ENCODE measurements at regions not wholly inside any gene's neighbourhood (a gene's known extent, or its start where the extent isn't known, plus 50 kb on each side); places are given as distances from the start of the nearest gene placed in this dataset.
"Not testable (repeated sequence)": the region's sequence is repeated elsewhere in the genome, so short reads cannot be mapped to it uniquely, and the experiment has no call there.

DNA sequence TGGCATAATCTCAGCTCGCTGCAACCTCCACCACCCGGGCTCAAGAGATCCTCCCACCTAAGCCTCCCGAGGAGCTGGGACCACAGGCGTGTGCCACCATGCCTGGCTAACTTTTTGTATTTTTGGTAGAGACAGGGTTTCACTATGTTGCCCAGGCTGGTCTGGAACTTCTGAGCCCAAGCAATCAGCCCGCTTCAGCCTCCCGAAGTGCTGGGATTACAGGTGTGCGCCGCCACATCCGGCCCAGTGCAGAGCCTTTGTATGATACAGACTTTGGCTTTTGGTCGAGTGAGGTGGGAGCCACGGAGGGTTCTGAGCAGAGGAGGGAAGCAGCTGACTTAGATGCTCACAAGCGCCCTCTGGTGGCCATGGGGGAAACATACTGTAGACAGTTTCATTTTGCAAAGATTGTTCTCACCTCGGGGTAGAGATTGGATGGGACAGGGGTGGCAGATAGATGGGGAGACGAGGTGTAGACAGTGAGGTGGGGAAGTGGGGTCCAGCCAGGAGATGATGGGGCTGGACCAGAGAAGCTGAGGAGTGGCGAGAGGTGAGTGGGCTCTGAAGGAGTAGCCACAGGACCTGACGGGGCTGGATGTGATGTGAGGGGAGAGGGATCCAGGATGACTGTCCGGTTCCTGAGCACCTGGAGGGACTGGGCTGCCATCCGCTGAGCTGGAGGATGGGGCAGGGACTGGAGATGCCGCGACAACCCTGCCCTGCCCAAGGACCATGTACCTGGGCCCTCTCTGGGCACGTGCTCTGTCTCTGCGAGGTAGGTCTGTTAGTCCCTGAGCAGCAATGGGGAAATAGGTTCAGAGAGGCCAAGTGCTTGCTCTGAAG lies 105.1 kb downstream of the CRLF3 start:
- H3K4me3 Mint-ChIP-seq; POLR2A ChIA-PET; H3K9me3 Mint-ChIP-seq; H3K27me3 Mint-ChIP-seq; H3K36me3 Mint-ChIP-seq (ENCODE audit: low read depth): not testable (repeated sequence)
- Mint-ChIP-seq H3K4me1 (peaks cover 12% of the 10 kb centered on the region), H3K27ac (peak overlapping the region; percentile 4)
- DNase-seq, result peak; percentile 85
- CTCF ChIA-PET, result interaction anchor here (1.0 kb wide), 2 partner anchors 13 to 242 kb away, joined by 3 to 4 read pairs; partner anchors contain the start of gene GOSR1

DNA sequence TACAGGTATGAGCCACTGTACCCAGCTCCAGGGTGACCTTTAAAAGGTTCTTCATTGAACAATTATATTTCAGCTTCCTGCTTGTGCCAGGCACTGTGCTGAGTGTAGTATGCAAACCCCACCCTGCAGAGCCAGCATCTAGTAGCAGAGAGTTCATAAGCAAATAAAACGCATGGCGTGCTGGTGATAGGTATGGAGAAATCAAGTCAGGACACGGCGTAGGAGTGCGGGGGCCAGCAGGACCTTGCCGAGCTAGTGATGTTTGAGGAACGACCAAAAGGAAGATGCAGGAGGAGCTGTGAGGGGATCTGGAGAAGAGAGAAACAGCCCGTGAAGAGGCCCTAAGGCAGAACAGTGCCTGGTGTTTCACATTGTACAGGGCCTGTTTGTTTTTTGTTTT lies 105.8 kb downstream of the CRLF3 start:
- H3K9me3 Mint-ChIP-seq; H3K4me3 Mint-ChIP-seq; H3K27me3 Mint-ChIP-seq; DNase-seq; H3K36me3 Mint-ChIP-seq (ENCODE audit: low read depth); H3K27ac Mint-ChIP-seq; POLR2A ChIA-PET: not testable (repeated sequence)
- CTCF ChIA-PET, result interaction anchor here (1.0 kb wide), 1 partner anchor 13 kb away, joined by 3 read pairs; no protein-coding TSS in a partner anchor
- peaks cover 12% of the 10 kb centered on the region for H3K4me1 Mint-ChIP-seq

DNA sequence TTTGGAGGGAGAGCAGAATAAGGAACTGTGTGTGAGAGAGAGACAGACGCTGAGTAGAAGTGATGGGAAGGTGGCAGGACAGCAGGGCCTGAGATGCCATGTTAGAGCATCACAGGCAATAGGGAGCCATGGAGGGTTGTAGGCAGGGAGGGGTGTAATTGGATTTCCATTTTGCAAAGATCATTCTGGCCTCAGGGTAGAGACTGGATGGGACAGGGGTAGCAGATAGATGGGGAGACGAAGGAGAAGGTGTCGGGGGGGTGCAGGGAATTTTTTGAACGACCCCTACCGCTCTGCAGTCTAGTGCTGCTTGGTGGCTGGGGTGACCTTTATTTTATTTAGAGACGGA lies 106.4 kb downstream of the CRLF3 start:
- H3K27me3 Mint-ChIP-seq; H3K36me3 Mint-ChIP-seq (ENCODE audit: low read depth); H3K9me3 Mint-ChIP-seq; POLR2A ChIA-PET; CTCF ChIA-PET; H3K27ac Mint-ChIP-seq; DNase-seq; H3K4me3 Mint-ChIP-seq: not testable (repeated sequence)
- peaks cover 12% of the 10 kb centered on the region for H3K4me1 Mint-ChIP-seq

DNA sequence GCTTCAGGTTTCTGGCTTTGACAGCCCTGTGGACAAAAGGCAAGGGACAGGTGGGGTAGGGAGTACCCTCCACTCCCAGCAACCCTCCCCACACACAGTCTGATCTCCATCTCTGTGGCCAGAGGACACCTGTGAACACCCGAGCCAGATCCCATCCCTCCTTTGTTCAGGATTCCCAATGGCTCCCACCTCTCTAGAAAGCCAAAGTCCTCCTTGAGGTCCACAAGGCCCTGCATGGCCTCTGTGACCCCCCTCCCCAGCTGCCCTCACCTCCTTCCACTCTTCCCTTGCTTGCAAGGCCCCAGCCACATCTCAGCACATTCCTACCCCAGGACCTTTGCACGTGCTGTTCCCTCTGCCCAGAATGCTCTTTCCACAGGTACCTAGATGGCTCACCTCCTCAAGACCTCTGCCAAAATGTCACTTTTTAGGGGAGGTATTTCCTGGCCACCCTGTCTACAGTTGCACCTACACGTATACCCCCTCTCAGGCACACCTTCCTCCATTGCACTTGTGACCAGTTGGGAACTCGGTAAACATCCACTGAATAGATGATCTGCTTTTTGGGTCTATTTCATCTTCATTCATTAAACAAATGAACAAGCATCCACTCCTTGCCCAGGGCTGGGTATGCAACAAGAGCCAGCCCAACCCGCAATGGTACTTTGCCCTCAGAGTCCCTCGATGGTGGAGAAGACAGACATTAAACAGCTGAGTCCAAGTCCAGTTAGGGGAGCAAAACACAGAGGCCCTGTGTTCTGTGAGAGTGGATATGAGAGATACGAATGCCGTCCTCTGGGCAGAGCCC lies 107.0 kb downstream of the CRLF3 start:
- DNase-seq, result no peak
- POLR2A ChIA-PET, result no interaction called here

DNA sequence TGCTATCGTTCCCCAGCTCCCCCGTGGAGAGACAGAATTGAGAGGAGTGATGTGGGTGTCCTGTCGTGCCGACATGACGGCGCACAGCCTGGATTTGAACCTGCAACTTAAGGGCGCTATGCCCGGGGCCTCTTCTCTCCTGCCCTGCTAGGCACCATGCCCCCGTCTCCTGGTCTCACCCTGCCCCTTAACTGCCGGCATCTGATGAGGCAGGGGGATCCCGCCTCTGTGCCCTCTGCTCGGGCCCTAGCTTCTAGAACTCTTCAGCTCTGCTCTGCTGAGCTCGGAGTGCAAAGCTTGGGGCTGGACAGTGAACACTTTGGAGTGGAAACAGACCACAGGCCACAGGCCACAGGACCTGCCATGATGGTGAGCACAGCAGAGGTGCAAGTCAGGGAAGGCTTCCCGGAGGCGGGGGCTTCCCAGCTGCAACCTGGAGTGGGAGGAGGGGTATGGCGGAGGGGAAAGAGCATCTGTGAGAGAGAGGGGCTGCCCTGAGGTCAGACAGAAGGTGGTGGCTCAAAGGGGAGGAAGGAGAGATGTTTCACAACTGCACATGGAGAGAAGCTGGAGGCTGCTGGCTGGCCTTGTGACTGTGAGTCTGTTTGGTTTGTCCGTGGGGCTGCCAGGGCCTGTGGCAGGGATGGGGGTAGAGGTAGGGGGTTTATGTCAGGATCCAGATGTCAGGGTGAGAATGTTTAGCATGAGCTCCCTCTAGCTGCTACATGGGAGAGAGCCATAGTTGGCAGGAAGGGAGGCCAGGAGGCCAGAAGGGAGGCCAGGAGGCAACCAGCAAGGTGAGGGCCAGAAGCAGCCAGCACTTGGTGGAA lies 107.8 kb downstream of the CRLF3 start:
- no peak for DNase-seq
- no peaks in the 10 kb centered on the region for H3K27me3 Mint-ChIP-seq
- no peaks in the 10 kb centered on the region for H3K9me3 Mint-ChIP-seq
- H3K4me3 Mint-ChIP-seq, result no peak overlapping the region
- ChIA-PET CTCF (interaction anchor here (0.7 to 1.2 kb wide), 2 partner anchors 19 to 240 kb away, joined by 3 read pairs; partner anchors contain the start of gene GOSR1), POLR2A (no interaction called here)
- no peak overlapping the region for H3K27ac Mint-ChIP-seq
- H3K36me3 Mint-ChIP-seq (ENCODE audit: low read depth), result no peaks in the 10 kb centered on the region
- H3K4me1 Mint-ChIP-seq, result peaks cover 12% of the 10 kb centered on the region

More for the DNA sequence above, 107.0 kb downstream of the CRLF3 start:
- Mint-ChIP-seq H3K27me3 (no peaks in the 10 kb centered on the region), H3K36me3 (ENCODE audit: low read depth) (no peaks in the 10 kb centered on the region), H3K4me1 (peaks cover 12% of the 10 kb centered on the region), H3K9me3 (no peaks in the 10 kb centered on the region), H3K27ac (no peak overlapping the region), H3K4me3 (no peak overlapping the region)
- CTCF ChIA-PET, result interaction anchor here (1.2 kb wide), 1 partner anchor 20 kb away, joined by 3 read pairs; no protein-coding TSS in a partner anchor

DNA sequence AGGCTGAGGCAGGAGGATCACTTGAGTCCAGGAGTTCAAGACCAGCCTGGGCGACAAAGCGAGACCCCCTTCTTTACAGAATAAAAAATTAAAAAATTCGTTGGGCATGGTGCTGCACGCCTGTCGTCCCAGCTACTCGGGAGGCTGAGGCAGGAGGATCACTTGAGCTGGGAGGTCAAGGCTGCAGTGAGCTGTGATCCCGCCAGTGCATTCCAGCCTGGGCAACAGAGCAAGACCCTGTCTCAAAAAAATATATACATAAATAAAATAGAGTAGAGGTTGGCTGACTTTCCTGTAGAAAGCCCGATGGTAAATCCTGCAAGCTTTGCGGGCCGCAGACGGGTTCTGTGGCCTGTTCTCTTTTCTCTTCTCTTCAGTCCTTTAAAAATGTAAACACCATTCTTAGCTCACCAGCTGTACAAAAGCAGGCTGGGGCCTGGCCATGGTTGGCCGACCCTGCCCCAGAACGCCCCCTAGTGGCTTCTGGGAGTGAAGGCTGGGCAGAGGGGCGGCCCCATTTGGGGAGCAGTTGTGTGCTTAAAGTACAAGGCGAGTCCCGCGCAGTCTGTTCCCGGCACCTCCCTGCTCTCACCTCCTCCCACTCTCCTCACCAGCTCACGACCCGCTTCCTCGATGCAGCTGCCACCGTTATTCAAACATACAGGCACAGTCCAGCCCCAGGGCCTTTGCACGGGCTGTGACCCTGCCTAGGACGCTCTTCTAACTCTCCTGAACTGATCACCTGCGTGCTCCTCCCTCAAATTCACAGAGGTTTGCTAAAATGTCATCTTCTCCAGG lies 109.5 kb downstream of the CRLF3 start:
- H3K27ac Mint-ChIP-seq; H3K9me3 Mint-ChIP-seq; H3K36me3 Mint-ChIP-seq (ENCODE audit: low read depth); POLR2A ChIA-PET; H3K4me3 Mint-ChIP-seq: not testable (repeated sequence)
- peak; percentile 61 for DNase-seq
- Mint-ChIP-seq H3K4me1 (peaks cover 25% of the 10 kb centered on the region), H3K27me3 (peaks cover 12% of the 10 kb centered on the region)
- CTCF ChIA-PET, result interaction anchor here (0.8 to 1.6 kb wide), 6 partner anchors 13 to 379 kb away, joined by 3 to 10 read pairs (median 3); partner anchors contain the start of gene GOSR1

DNA sequence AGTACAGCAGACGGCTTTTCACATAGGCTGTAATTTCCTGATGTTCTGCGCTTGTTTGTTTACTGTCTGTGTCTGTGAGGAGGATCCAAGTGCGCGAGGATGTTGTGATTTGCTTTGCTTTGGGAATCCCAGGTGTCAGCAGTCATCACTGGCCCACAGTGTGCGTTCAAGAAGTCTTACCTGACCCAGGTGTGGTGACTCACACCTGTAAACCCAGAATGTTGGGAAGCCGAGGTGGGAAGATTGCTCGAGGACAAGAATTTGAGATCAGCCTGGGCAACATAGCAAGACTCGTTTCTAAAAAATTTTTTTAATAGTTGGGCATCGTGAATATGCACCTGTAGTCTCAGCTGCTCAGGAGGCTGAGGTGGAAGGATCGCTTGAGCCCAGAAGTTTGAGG lies 110.7 kb downstream of the CRLF3 start:
- H3K36me3 Mint-ChIP-seq (ENCODE audit: low read depth); POLR2A ChIA-PET; H3K27ac Mint-ChIP-seq; DNase-seq; CTCF ChIA-PET; H3K4me3 Mint-ChIP-seq; H3K9me3 Mint-ChIP-seq: not testable (repeated sequence)
- Mint-ChIP-seq H3K4me1 (peaks cover 22% of the 10 kb centered on the region), H3K27me3 (peaks cover 13% of the 10 kb centered on the region)

DNA sequence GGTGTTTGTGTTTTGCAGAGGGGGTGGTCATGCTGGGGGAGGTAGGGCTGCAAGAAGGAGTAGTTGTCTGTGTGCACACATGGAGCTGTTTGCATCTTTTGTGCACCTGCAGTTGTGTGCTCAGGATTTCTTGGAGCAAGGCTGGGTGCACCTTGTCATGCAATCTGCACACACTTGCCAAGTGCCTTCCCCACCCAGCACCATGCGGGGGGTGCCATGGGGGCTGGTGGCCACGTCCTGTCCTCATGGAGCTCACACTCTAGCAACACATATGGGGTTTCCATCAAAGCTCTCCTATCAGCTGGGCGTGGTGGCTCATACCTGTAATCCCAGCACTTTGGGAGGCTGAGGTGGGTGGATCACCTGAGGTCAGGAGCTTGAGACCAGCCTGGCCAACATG lies 111.6 kb downstream of the CRLF3 start:
- Mint-ChIP-seq H3K4me1 (peaks cover 28% of the 10 kb centered on the region), H3K27ac (peak overlapping the region; percentile 1), H3K27me3 (peaks cover 21% of the 10 kb centered on the region)
- H3K9me3 Mint-ChIP-seq; H3K4me3 Mint-ChIP-seq; CTCF ChIA-PET; DNase-seq; H3K36me3 Mint-ChIP-seq (ENCODE audit: low read depth); POLR2A ChIA-PET: not testable (repeated sequence)

DNA sequence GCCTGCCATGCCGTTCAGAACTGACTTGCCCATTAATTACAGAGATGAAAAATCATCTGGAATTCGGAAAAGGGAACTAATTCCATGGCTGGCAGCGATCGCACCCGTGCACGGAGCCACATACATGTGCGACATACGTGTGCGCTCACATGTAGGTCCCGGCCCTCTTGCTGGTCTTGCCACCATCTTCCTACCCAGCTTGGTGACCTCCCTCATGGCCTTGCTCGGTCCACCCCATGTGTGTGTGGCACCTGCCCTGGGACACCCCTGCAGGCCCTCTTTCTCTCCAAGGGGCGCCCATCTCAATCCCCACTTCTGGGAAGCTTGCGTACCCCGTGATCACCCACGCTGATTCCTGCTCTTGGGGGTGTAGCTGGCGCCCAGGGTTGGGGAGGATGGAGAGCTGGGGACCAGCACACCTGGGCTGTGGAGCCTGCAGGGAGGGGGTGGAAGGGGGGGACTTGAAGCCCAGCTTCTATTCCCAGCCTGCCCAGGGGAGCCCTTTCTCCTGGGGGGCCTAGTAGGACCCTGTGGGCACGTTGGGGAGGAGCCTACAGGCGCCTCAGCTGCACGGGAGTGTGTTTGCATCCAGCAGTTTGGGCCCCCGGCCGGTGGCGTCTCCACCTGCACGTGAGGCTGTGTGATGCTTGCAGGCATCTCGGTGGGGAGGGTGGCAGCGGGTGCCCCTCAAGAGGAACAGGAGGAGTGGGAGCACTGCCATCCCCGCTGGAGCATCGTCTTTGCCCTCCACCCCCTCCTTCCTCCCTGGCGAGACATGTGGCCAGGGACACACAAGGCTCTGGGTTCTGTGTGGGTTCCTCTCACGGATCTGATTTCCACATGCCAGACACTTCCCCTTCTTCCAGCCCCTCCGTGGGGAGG lies 112.6 kb downstream of the CRLF3 start:
- H3K36me3 Mint-ChIP-seq (ENCODE audit: low read depth); CTCF ChIA-PET; DNase-seq; H3K9me3 Mint-ChIP-seq; H3K27ac Mint-ChIP-seq; POLR2A ChIA-PET: not testable (repeated sequence)
- H3K4me3 Mint-ChIP-seq, result peak overlapping the region; percentile 74
- H3K4me1 Mint-ChIP-seq, result peaks cover 36% of the 10 kb centered on the region
- H3K27me3 Mint-ChIP-seq, result peaks cover 31% of the 10 kb centered on the region

DNA sequence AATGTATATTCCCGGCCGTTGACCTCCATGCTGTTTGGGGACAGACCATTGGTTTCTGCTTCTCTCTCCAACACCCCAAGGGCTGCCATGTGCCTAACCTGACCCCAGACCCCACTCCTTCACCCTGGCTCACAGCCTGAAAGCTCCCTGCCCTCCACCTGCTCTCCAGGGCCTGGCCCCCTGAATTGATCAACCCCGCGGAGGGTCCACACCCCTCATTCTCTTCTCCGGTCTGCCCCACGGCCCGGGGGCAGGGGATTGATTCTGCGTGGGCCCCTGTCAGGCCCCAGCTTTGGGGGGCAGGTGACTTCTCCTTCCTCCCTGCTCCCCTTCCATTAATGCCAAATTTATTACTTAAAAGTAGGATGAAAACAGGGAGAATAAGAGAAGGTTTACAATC lies 113.3 kb downstream of the CRLF3 start:
- POLR2A ChIA-PET; DNase-seq; H3K9me3 Mint-ChIP-seq; CTCF ChIA-PET; H3K36me3 Mint-ChIP-seq (ENCODE audit: low read depth): not testable (repeated sequence)
- Mint-ChIP-seq H3K27ac (peak overlapping the region; percentile 54), H3K27me3 (peaks cover 37% of the 10 kb centered on the region), H3K4me3 (peak overlapping the region; percentile 74), H3K4me1 (peaks cover 36% of the 10 kb centered on the region)

DNA sequence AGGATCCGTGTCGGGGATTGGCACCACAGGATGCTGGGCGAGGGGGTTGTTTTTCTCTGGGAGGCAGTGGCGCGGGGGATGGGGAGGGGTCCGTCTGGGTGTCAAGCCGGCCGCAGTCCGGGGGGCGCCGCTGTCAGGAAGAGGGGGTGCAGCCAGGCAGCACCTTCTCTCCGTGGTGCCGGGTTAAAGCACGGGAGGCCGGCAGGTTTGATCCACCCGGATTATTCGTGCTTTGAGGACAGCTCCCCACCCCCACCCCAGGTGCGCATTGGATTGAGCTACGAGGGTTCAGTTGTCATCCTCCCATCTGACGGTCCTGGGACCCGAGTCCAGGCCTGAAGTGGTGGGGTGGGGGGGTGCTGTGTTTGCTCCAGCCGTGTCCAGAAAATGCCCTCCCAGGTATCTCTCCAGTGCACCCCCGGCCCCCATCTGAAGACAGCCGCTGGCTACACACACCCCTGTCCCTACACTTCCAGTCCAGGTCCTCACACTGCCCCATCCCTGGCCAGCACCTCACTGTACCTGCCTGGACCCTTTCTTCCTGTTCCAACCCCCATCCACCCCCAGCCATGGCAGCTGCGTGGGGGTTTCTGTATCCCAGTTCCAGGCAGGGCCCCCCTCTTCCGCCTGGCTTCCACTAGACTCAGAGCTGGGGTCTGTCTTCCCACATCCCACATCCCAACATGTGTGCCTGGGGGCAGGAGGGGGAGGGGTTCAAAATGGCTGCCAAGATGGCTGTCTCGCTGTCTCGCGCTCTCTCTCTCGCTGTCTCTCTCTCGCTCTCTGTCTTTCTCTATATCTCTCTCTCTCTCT lies 114.0 kb downstream of the CRLF3 start:
- Mint-ChIP-seq H3K4me3 (peak overlapping the region; percentile 74), H3K4me1 (peaks cover 40% of the 10 kb centered on the region), H3K27me3 (peaks cover 44% of the 10 kb centered on the region), H3K27ac (peak overlapping the region; percentile 80)
- H3K36me3 Mint-ChIP-seq (ENCODE audit: low read depth); POLR2A ChIA-PET; DNase-seq; H3K9me3 Mint-ChIP-seq: not testable (repeated sequence)
- CTCF ChIA-PET, result interaction anchor here (1.0 kb wide), 1 partner anchor 234 kb away, joined by 5 read pairs; no protein-coding TSS in a partner anchor
